GM18870 (cell line): ENCODE measurements at regions not wholly inside any gene's neighbourhood (a gene's known extent, or its start where the extent isn't known, plus 50 kb on each side); places are given as distances from the start of the nearest gene placed in this dataset.
"Not testable (repeated sequence)": the region's sequence is repeated elsewhere in the genome, so short reads cannot be mapped to it uniquely, and the experiment has no call there.

ENCODE experiments used
- ATAC-seq: cut with Tn5 transposase; IDR thresholded peaks from one replicate; pipeline ENCODE4 v1.9.1; 2021; ENCODE audit warnings: moderate library complexity; ENCODE audit not compliant: unreplicated experiment

DNA sequence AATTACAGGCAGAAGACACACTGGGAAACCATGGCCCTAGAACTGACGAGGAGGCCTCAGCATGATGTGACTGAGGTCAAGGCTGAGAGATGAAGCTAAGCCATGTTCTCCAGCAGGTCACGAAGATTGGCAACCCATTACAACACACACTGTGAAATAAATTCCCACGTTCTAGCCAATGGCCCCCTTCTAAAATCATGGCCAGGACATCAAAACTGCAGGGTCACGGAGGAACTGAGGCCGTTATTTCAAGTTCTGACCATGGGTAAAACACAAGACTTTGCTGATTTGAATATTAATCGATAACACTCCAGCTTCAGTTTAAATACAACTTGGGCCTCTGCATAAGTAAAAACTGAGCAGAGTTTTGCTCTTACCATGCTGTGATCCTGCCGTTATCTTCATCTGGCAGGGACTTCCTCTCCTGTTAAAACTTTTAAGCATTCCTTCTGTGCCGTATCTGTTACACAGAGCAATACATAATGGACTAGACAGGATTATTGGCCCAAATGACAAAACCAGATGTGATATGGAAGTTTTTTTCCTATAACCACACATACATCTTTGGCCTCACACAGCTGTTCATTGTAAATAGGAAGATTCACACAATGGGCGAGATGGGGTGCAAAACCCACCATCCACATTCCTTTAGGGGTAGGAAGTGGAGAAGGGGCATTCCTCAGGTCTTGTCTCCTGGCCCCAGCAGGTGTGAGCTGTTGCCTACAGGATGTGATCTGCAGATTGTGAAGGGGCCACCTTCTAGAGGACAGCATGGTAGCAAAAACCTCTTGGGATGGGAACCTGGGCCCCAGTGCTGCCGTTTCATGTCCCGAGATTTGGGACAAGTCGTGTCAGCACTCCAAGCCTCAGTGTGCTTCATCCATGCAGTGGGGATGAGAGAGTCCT, 207.4 kb downstream of the OPA1 start:
- no peak for ATAC-seq

DNA sequence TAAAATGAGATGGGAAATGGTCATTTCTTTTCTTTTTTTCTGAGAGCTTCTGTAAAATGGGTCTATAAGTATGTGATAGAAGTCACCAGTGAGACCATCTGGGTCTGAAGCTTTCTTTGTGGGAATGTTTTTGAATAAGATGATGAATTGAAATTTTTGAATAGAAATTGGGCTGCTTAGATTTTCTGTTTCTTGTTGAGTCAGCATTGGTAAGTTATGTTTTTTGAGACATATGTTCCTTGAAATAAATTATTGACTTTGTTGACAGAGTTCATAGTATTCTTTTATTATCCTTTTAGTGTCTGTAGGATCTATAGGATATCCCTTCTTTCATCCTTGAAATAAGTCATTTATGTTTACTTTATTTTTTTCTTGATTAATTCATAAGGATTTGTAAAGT, 208.1 kb downstream of the OPA1 start:
- ATAC-seq: no peak

DNA sequence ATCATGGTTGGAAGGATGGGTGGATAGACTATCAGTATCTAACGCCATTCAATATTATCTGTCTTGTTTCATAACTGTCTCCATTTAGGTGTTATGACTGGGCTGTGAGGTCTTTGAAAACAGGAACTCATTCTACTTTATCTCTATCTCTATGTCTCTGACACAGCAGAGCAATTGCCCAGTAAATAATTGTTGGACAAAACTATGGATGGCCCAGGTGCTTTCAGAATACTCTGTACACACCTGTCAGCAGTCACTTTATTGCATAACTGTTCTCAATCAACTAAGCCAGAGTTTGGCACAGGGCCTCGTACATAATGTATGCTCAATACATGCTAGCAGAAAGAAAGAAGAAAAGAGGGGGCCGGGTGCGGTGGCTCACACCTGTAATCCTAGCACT, 210.3 kb downstream of the OPA1 start:
- no peak for ATAC-seq

DNA sequence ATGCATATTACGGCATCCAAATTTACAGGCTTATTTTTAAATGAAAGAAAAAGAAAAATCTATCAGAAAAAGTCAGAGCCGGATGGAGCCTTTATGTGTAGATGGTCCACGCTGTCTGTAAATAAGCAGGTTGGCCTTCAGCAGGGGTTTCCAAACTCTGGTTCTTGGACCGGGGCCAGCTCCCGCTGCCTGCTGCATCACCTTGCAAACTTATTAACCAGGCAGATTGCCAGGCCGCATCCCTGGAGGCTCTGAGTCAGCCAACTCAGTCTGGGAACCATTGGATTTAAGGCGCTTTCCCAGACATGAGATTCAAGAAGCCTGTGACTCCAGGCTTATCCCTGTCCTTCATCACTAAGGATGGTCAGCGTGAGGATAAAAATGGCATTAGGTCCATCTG, 212.4 kb downstream of the OPA1 start:
- ATAC-seq: no peak

DNA sequence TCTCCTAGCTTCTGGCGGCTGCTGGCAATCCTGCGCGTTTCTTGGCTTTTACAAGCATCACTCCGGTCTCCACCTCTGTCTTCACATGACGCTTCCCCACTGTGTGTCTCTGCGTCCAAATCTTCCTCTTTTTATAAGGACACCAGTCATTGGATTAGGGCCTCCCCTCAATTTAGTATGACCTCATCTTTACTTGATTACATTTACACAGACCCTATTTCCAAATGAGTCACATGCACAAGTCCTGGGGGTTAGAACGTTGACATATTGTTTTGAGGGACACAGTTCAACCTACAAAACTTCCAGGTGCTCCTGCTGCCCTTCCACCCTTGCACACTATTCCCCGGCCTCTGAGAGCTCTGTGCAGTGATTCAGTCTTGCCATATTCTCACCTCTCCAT, 215.3 kb downstream of the OPA1 start:
- ATAC-seq: no peak

DNA sequence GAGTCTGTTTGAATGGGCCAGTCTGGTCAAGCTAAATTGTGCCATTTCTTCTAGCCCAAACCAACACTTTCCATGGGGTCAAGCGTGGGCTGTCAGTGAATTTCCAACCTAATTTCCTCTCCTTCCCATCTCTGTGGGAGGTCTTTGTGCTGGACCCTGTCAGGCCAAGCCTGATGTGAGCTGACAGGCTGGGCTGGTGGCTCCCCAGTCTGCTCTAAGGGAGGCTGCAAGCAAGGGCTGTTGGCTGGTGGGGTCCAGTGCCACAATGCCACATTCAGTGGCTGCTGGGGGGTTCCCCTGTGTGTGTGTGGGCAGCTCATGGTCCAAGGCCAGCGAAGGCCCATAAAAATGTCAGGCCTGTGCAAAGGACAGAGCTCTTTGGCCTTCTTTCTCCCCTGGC, 216.1 kb downstream of the OPA1 start:
- ATAC-seq: no peak

DNA sequence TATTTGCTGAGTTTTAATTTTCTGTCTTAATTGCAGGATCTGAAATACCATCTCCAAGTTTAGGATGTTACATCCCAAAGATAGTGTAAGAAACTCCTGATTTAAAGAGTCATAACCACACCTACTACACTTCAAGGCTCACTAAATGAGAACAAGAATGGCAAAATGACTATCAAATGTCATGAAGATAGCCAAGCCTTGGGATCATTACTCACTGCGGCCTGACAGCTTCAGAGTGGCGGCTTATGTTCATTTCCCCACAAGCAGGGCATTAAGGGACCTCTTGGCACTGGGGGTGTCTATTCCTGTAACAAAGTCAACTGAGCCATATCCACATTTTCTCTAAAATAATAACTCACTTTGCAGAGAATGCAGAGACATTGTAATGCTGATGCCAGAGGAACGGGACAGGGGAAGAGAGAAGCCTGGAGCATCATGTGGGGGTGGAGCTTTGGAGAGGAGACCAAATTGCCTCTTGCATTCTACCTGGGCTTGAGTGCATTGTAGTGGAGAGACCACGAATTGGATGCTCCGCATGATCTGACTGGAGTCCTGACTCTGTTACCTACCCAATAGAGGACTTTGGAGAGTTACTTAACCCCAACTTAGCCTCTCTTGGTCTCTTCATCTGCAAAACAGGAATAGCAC, 219.2 kb downstream of the OPA1 start:
- ATAC-seq: no peak

DNA sequence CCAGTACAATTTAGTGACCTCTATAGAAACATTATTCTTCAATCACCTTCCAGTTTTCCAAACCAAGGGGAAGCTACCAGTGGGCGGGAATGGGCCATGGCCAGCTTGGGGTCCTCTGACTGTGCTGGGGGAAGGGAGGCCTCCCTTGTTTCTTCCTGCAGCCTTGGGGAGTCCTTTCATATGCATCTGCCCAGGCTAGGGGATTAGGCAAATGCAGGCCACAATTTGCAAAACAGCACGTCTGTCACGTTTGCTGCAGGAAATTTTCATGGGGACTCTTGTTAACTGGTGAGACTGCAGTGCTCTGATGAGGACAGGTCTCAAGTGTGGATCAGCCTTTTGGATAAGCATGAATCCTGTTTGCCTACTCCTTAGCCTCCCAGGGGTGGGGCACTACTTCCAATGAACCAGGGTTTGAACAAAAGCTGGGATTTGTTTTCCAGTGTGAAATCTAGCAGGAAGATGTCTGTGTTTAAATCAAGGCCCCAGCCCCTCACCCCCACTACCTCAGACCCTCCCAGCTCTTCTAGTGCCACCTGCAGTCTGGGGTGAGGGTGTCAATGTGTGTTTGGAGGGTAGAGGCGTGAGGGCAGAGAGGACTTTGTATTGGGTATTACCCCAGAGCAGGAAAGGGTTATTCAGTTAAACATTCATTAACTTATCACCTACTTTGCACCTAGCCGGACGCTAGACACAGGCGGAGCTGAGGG, 219.9 kb downstream of the OPA1 start:
- ATAC-seq: no peak

DNA sequence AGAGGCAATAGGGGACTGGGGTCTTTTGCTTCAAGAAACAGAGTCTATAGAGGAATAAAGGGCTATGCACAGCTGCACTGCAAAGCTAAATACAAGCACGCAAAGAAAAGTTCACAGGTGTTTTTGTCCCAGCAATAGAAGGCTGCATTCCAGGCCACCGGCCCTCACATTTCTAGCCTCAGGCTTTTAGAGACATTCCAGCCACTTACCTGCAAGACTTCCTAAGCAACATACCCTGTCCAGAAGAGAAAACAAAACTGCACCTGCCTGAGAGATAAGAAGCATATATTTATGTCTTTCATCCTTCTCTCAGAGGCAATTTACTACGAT, 220.5 kb downstream of the OPA1 start:
- no peak for ATAC-seq

DNA sequence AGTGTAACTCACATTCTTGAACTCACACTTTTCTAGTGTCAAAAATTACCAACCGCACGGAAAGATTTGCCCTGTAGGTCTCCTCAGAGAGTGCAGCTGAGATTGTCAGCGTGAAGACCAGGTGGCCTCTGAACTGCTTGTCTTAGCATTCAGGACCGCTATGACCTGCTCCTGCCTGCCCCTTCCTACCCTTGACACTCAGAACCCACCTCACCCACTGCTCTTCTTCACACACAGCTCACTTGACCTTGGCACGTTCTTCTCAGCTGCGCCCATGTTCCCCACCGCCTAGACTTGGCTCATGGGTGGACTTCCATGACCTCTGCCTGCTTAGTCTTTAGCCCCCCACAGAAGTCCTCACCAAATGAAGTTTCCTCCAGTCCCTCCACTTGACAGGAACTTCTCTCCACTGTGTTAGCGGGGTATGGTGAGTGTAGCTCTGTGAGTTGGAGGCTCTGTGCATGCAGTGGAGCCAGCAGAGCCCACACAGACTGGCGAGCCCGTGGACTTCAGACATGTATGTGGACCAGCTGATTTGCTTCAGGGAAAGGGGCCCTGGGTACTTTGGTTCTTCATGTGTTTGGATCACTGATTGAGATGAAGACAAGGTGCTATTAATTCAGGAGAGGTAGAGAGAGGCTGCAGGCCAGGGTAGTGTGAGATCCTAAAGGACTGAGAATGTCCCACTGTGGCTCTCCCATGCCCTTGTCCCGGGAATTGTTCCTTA, 221.3 kb downstream of the OPA1 start:
- ATAC-seq: no peak

DNA sequence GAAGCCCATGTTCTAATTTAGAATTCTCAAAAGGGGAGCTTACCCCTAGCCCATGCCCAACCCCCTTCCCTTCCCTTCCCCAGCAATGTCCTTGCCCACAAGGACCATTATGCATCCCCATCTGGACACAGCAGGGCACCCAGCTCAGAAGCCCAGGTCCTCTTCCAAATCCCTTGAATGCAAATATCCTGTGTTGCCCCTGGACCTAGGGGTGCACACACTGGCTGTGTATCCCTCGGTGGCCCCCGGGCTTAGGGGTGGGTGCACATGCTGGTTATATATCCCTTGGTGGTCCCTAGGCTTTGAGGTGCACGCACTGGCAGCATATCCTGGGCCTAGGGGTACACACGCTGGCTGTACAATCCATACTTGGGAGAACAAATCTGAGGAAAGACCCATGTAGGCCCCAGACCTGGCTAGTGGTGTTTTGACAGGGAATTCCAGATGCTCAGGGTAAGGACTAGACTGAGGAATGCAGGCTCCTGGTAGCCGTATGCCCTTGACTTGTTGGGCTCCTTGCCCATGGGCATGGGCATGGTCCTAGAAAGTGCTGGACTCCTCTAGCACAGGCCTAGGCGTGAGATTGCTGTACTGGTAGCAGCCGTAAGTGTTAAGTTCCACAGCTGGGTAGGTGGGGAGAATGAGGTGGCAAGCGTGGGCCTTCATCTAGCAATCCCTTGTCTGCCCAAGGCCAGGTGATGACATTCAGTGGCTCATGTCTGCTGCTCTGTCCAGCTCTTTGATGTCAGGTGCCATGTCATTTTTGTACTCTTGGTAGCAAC, 222.4 kb downstream of the OPA1 start:
- no peak for ATAC-seq

DNA sequence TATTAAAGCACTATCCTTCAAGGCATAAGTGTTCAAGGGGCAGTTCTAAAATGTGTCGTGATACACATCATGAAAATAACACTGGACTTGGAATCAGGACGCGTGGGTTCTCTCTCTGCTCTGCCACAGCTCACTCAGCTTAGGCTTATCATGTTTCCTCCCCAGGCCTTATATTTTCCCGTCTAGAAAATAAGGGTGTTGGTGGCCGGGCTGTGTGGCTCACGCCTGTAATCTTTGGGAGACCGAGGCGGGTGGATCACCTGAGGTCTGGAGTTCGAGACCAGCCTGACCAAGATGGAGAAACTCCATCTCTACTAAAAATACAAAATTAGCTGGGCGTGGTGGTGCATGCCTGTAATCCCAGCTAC, 223.0 kb downstream of the OPA1 start:
- ATAC-seq: no peak

DNA sequence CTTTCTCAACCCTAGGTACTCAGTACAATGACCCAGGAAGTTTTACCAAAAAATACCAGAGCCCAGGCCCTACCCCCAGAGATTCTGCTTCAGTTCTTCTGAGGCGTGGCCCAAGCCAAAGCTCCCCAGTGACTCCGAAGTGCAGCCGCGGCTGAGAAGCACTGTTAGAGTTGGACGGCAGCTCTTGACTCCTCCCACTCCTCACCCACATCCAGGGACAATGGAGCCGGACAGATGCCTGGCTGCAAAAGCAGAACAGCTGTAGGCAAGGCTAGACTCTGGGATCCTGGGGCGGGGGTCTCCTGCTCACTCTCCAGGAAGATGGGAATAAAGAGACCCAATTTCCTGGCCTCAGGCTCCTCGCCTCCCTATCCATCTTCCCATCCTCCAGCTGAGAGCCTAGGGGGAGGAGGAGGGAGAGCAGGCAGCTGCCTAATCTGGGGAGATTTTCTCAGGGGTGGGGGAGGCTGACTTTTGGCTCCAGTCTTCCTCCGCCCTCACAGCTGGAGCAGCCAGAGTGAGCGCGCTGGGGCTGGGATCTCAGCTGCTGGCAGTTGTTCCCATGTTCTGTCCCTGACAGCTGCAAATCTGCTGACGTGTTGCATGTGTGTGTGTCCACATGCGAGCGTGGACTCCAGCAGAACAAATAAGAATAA, 223.8 kb downstream of the OPA1 start:
- ATAC-seq: no peak

DNA sequence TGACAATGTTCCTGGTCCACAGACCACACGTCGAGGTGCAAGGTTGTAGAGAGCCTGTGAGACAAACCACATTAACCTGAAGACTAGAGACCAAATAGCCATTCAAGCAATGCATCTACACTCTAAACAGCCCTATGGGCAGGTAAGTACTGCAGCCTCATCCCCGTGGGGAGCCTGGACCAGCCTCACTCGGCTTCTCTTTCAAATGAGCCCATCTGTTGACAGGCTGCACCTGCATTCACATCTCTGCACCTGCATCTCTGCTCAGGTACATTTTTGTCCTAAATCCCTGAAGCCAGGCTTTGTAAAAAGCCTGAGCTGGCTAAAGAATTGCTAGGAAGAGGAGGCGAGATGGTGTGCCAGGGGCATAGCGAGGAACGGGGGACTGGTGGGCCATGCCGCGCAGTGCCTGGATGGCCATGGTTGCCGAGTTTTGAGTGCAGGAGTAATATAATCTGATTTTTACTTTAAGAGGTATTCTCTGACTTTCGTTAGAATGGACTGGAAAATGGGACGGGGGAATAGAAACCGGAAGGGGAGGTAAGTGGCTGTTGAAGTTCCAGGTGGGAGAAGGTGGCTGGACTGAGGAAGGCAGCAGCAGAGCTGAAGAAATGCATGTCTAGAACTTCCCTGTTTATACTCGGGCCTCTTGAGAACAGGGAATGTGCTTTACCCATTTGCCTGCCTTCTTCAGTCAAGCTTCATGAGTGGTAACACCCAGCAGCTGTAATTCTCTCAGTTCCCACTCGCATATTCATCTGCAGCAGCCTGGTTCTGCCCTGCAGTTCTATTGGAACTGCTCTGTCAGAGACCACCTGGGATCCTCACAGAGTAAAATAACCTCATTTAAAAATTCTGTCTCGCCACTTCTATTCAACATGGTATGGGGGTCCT, 226.4 kb downstream of the OPA1 start:
- no peak for ATAC-seq

DNA sequence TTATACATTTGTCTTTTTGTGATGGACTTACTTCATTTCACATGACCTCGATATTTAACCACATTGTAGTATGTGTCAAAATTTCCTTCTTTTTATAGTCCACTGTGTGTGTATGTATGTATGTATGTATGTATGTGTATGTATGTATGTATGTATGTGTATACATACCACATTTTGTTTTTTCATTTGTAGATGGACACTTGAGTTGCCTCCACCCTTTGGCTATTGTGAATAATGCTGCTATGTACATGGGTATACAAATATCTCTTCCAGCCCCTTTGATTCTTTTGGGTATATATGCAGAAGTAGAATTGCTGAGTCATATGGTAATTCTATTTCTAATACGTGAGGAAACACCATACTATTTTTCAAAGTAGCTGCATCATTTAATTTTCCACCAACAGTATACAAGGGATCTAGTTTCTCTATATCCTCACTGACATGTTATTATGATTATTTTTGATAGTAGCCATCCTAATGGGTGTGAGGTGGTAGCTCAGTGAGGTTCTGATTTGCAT, 228.2 kb downstream of the OPA1 start:
- no peak for ATAC-seq

DNA sequence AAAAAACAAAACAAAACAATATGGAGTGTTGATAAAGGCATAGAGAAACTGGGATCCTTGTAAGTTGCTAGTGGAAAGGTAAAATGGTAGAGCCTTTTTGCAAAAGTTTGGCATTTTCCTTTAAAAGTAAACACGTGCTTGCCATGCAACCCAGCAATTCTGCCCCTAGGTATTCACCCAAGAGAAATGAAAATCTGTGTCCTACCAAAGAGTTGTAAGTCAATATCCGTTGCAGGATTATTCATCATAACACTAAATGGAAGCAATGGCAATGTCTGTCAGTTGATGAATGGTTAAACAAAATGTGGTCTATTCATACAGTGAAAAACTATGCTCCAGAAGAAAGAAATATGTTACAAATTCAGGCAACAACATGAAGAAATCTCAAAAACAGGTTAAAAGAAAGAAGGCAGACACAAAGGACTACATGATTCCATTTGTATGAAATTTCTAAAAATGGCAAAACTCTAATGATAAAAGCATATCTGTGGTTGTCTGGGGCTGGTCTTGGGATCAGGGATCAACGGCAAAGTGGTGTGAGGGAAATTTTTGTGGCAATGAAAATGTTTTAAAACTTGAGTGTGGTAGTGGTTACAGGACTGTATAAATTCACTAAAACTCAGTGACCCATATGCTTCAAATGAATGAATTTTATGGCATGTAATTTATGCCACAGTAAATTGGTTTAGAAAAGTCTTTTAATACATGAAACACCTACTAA, 229.6 kb downstream of the OPA1 start:
- no peak for ATAC-seq

DNA sequence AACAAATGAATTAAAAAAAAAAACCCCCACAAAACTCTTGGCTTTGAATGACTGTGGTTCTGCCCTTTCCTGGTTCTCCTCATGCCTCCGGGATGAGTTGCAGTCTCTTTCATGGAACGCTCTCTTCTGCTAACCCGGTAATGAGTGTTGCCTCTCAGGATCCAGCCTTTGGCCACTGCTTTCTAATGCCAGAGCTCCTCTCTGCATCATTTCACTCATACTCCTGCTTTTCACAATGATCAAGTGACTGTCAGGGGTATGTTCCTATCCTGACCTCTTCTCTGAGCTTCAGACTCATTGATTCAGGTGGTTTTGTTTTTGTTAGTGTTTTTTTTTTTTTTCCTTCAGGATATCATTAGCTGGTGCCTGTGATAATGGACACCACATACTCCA, 230.2 kb downstream of the OPA1 start:
- not testable (repeated sequence) for ATAC-seq

DNA sequence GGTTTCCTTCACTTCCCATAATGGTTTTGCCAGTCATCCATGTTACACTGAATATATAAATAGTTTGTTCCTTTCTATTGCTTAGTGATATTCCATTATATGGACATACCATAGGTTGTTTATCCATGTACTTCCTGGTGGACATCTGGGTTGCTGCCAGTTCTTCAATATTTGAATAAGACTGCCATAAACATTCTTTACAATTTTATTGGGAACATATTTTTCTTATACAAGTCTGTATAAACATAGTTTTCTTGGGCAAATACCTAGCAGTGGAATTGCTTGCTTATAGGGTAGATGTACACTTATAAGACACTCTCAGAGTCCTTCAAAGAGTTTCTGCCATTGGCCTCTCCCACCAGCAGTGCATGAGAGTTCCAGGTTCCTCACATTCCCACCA, 231.4 kb downstream of the OPA1 start:
- no peak for ATAC-seq
